ENCODE measurements at regions not wholly inside any gene's neighbourhood (a gene's known extent, or its start where the extent isn't known, plus 50 kb on each side); places are given as distances from the start of the nearest gene placed in this dataset.

GRCh38 chr22:47367107-47367690 lies 604.7 kb downstream of the TBC1D22A start:
- TF ChIP-seq POLR2A (IDR thresholded peaks at IDR 0.05) (no peak), EP300 (IDR thresholded peaks at IDR 0.05) (no peak), CTCF (IDR thresholded peaks at IDR 0.05) (no peak)
- Histone ChIP-seq H3K4me3 (no peak overlapping the region), H3K27ac (no peak overlapping the region), H3K36me3 (no peaks in the 10 kb centered on the region), H3K27me3 (no peaks in the 10 kb centered on the region), H3K4me1 (ENCODE audit: insufficient read depth) (no peaks in the 10 kb centered on the region), H3K9me3 (no peaks in the 10 kb centered on the region)
- intact Hi-C loops (cut with DNase I): no loop called here
- peak in 1 of 5 donors; percentile 4 for DNase-seq
- 56 to 91% (median 74%) methylated on average over 7 of the region's 7 CpGs for WGBS, 3 donors

- no peaks in the 10 kb centered on the region for H3K9me3 ChIP-seq
- no peaks in the 10 kb centered on the region for H3K27me3 ChIP-seq
- no peaks in the 10 kb centered on the region for H3K4me1 ChIP-seq (ENCODE audit: insufficient read depth)
- DNase-seq: peak in 1 of 5 donors; percentile 2
- no peaks in the 10 kb centered on the region for H3K36me3 ChIP-seq
- H3K4me3 ChIP-seq: no peak overlapping the region
- H3K27ac ChIP-seq: no peak overlapping the region
- 82 to 85% (median 83%) methylated on average over 17 of the region's 17 CpGs for WGBS, 3 donors
- TF ChIP-seq CTCF (IDR thresholded peaks at IDR 0.05) (no peak), POLR2A (IDR thresholded peaks at IDR 0.05) (no peak), EP300 (IDR thresholded peaks at IDR 0.05) (no peak)
- intact Hi-C loops (cut with DNase I): no loop called here
These were observed 603.7 kb downstream of the TBC1D22A start for GRCh38 chr22:47366026-47366767.

- DNase-seq: no peak
These were observed 598.8 kb downstream of the TBC1D22A start for GRCh38 chr22:47361247-47361646.

GRCh38 chr22:47357493-47357892 lies 595.0 kb downstream of the TBC1D22A start:
- 91 to 93% (median 93%) methylated on average over 10 of the region's 10 CpGs for WGBS, 3 donors
- DNase-seq: no peak
- Histone ChIP-seq H3K4me1 (ENCODE audit: insufficient read depth) (no peaks in the 10 kb centered on the region), H3K27ac (no peak overlapping the region), H3K27me3 (no peaks in the 10 kb centered on the region), H3K36me3 (no peaks in the 10 kb centered on the region), H3K4me3 (no peak overlapping the region), H3K9me3 (no peaks in the 10 kb centered on the region)
- TF ChIP-seq CTCF (IDR thresholded peaks at IDR 0.05): no peak
- TF ChIP-seq EP300 (IDR thresholded peaks at IDR 0.05): no peak
- no peak for TF ChIP-seq POLR2A (IDR thresholded peaks at IDR 0.05)
- intact Hi-C loops (cut with DNase I): no loop called here

More at GRCh38 chr22:47361247-47361646, 598.8 kb downstream of the TBC1D22A start:
- H3K4me3 ChIP-seq: no peak overlapping the region
- intact Hi-C loops (cut with DNase I): no loop called here
- H3K36me3 ChIP-seq: no peaks in the 10 kb centered on the region
- no peaks in the 10 kb centered on the region for H3K4me1 ChIP-seq (ENCODE audit: insufficient read depth)
- H3K27ac ChIP-seq: no peak overlapping the region
- no peaks in the 10 kb centered on the region for H3K9me3 ChIP-seq
- no peaks in the 10 kb centered on the region for H3K27me3 ChIP-seq
- TF ChIP-seq POLR2A (IDR thresholded peaks at IDR 0.05): no peak
- no peak for TF ChIP-seq CTCF (IDR thresholded peaks at IDR 0.05)
- TF ChIP-seq EP300 (IDR thresholded peaks at IDR 0.05): no peak
- WGBS, 3 donors: 94 to 98% (median 96%) methylated on average over 3 of the region's 3 CpGs
